AG20443 (cell line): ENCODE measurements at regions not wholly inside any gene's neighbourhood (a gene's known extent, or its start where the extent isn't known, plus 50 kb on each side); places are given as distances from the start of the nearest gene placed in this dataset.
"Not testable (repeated sequence)": the region's sequence is repeated elsewhere in the genome, so short reads cannot be mapped to it uniquely, and the experiment has no call there.

Experiments used
- DNase-seq: peaks from one replicate; pipeline ENCODE4 v3.0.0; 2012; ENCODE audit warnings: low spot score, mixed read lengths

GRCh38 chr1:83472066-83472465, 526.9 kb downstream of the TTLL7 start:
- not testable (repeated sequence) for DNase-seq

- not testable (repeated sequence) for DNase-seq
Measured at GRCh38 chr1:83471272-83471671, 527.7 kb downstream of the TTLL7 start.

GRCh38 chr1:83468336-83468735, 530.6 kb downstream of the TTLL7 start:
- not testable (repeated sequence) for DNase-seq

GRCh38 chr1:83457735-83458248, 541.1 kb downstream of the TTLL7 start:
- DNase-seq: not testable (repeated sequence)

DNA sequence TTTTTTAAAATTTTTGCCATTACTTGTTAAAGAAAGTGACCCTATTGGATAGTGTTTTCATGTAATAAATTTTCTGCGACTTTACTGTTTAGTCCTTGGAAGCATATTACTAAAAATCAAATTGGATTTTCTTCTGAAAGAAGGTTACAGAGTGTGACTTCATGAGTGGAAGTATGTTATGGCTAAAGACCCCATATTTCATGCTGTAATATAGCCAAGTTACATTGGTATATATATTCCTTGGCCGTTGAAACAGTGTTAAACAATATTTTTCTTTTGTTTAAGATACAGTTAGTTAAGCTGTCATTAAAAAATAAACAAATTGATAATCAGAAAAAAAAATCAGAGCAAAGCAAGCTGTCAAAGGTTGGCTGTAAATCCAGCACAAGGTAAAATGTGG, 541.7 kb downstream of the TTLL7 start:
- not testable (repeated sequence) for DNase-seq

GRCh38 chr1:83455753-83456152, 543.2 kb downstream of the TTLL7 start:
- DNase-seq: not testable (repeated sequence)

DNA sequence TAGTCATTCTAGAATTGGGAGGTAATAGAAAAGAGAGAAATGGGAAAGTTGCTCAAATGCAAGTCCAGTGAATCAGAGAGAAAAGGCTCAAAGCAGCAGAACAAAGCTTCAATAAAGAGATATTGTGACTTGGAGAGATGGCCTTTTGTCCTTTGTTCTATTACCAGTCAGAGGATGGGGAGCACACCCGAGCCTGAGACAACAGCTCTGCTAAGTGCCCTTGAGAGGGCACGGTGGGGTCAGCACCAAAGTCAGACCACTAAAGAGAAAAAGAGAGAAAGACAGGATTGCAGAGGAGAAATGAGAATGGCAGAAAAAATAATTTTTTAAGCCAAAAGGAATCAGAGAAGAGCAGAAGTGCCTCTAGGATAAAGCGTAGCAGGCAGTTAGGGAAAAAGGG, 553.1 kb downstream of the TTLL7 start:
- not testable (repeated sequence) for DNase-seq

- DNase-seq: not testable (repeated sequence)
Measured at GRCh38 chr1:83442412-83442811, 556.5 kb downstream of the TTLL7 start.

DNA sequence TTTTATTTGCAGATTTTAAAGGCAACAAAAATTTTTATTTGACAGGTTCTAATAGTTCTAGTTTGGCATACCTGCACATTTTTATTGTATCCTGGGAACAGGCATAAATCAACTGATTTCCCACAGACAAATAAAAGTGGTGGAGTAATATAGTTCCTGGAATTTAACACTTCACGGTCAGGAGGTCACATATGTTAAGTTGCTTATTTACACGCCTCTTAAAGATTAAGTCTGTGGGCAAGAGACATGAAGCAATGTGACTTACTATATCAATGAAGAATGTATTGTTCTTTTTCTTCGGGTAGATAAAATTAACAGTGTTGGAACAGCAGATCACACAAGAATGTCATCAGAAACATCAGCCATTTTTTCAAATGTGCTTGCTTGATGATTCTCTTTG, 558.3 kb downstream of the TTLL7 start:
- DNase-seq: not testable (repeated sequence)

DNA sequence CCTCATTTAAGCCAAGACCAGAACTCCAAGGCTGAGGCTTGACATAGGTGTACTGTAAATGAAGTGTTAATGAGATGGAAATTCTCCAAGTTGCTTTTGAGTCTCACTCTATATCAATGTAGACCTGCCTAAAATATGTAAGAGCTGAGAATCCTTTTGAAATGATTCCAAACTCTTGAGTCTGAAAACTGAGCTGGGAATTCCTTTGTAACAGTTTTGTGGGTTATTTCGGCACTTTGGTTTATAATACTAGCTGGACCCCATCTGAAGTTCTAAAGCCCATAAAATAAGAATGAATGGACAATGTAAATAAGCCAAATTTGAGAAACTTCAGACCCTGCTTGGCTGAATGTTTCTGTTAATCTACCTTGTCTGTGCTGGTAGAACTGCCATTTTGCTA, 558.9 kb downstream of the TTLL7 start:
- not testable (repeated sequence) for DNase-seq

DNA sequence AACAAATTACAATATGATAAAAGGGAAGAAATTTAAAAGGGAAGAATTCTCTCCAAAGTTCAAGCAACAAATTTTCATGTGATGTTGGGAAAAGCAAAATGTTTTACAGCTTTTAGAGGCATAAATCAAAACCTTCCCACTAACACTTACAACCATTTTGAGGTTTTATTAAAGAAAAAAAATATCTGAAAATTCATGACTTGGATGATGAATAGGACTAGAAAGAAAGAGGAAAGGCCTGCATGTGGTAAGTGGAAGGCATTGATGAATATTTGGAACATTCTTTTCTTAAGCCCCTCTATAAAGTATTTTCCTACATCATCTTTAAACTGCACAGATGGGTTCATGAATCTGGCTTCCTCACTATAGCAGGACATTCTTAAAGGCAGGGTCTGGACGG, 560.6 kb downstream of the TTLL7 start:
- not testable (repeated sequence) for DNase-seq

GRCh38 chr1:83435336-83435735, 563.6 kb downstream of the TTLL7 start:
- DNase-seq: not testable (repeated sequence)

- DNase-seq: not testable (repeated sequence)
Measured at GRCh38 chr1:83427566-83427965, 571.4 kb downstream of the TTLL7 start.

DNA sequence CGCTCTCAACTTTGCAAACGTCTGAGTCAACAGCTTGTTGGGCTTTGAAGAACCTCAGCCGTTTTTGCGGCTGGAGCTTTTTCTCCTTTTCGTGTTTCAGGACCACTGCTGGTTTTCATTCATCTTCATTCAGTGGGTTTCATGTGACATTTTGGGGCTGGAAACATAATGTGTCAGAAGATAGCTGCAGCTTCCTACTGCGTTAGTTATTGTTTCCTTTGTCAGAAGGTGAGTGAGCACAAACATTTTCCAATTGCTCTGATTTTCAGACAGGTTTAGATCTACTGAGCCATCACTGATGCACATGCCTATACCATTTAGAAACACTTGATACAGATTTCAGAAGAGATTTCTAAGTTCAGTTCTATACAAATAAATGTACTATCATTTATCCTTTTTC, 575.5 kb downstream of the TTLL7 start:
- DNase-seq: not testable (repeated sequence)

GRCh38 chr1:83418558-83418957, 580.4 kb downstream of the TTLL7 start:
- no peak for DNase-seq

DNA sequence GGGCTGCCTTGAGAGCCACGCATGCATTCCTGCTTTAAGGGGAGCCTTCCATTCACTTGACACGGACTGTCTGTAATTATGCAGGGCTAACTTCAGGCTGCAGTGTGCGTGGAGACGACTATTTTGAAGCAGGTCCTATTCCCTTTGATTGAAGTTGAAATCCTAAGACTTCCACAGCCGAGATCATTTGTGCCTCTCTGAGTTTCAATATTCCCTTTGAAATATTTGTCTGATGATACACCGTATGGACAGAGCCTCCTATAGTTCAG, 585.2 kb downstream of the TTLL7 start:
- DNase-seq: not testable (repeated sequence)

- not testable (repeated sequence) for DNase-seq
Measured at GRCh38 chr1:83410746-83411413, 588.1 kb downstream of the TTLL7 start.

DNA sequence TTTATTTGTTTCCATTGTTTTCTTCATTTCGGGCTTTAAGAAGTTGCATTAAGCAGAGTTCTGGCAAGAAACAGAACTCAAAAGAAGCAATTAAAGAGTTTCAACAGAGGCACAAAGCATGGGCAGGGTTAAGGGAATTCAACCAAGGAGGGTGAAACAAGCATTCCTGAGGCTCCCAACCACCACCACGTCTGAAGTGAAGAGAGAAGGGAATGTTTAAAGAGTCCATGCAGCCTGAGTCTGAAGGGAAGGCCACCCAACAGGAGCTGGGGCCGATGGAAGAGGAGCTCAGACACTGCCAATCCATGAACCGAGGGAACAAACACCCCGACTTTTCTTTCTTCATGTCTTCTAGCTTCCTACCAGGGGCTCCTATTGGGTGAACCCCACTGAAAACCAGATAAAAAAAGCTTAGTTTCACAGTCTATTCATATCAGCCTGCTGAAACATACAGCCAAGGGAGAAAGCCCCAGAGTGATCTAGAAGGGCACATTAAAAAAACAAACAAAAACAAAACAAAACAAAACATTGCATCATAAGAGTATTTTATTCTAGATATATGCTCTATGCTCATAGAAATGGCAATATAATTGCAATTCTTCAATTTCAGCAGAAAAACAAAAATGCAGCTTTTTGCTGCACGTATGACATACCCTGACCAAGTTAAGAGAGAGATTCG, 592.1 kb downstream of the TTLL7 start:
- not testable (repeated sequence) for DNase-seq

- not testable (repeated sequence) for DNase-seq
Measured at GRCh38 chr1:83405789-83406188, 593.1 kb downstream of the TTLL7 start.

- not testable (repeated sequence) for DNase-seq
Measured at GRCh38 chr1:83403500-83403899, 595.4 kb downstream of the TTLL7 start.

DNA sequence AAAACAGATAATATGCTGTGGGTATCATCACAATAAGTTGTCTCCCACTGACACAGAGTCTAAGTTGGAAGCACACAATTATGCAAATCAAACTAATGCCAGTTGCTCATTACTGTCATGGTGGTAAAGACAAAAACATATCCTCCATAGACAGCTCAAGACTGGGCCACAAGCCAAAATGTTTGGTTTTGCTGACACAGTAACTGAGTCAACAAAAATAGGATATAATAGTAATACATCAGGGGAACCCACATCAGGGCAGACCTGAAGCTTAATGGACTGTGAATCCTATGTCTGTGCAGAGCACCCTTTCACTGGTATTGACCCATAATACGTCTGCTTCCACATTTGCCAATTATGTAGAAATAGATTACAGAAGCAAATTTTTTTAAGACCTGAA, 597.8 kb downstream of the TTLL7 start:
- DNase-seq: not testable (repeated sequence)

- not testable (repeated sequence) for DNase-seq
Measured at GRCh38 chr1:83400173-83400572, 598.8 kb downstream of the TTLL7 start.

- not testable (repeated sequence) for DNase-seq
Measured at GRCh38 chr1:83398125-83398524, 600.8 kb downstream of the TTLL7 start.

DNA sequence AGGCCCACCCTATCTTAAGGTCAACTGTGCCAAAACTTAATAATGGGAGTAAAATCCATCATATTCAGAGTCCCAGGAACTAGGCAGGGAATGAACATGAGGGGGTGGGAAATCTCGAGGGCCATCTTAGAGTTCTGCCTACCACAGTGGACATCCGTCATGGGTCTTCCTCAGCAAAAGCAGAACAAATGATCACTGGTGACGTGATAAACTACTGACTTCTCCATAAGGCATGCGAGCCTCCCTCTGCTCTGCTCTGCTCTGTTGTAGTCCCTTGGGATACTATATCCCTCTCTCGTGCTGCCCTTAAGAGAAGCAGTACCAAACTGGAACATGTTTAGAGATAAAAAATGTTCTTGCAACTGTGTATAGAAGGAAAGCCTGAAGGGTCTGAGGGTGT, 603.8 kb downstream of the TTLL7 start:
- not testable (repeated sequence) for DNase-seq
